Endodermal cell (in vitro differentiated cells): ENCODE measurements at regions not wholly inside any gene's neighbourhood (a gene's known extent, or its start where the extent isn't known, plus 50 kb on each side); places are given as distances from the start of the nearest gene placed in this dataset.

ENCODE experiments used
- DNase-seq: peaks from one replicate; pipeline ENCODE4 v3.0.0-alpha.2; 2017
- H3K27ac ChIP-seq: 2 replicates; pipeline ENCODE4 v1.5.1; 2013; ENCODE audit warnings: mild to moderate bottlenecking, low read depth, low read length, moderate library complexity
- H3K27me3 ChIP-seq: 2 replicates; pipeline ENCODE4 v1.6.1; 2013; ENCODE audit warnings: mild to moderate bottlenecking, low read length, moderate library complexity; ENCODE audit not compliant: insufficient read depth, control insufficient read depth, poor library complexity, severe bottlenecking
- H3K36me3 ChIP-seq: 2 replicates; pipeline ENCODE4 v1.7.0; 2013; ENCODE audit warnings: mild to moderate bottlenecking, low read length, moderate library complexity; ENCODE audit not compliant: control insufficient read depth, insufficient read depth
- H3K4me1 ChIP-seq: one replicate; pipeline ENCODE4 v1.7.0; 2013; ENCODE audit warnings: low read length; ENCODE audit not compliant: control insufficient read depth, insufficient read depth
- H3K4me3 ChIP-seq: 2 replicates; pipeline ENCODE4 v1.5.1; 2013; ENCODE audit warnings: mild to moderate bottlenecking, low read length, moderate library complexity
- H3K9ac ChIP-seq: 2 replicates; pipeline ENCODE4 v1.6.1; 2013; ENCODE audit warnings: mild to moderate bottlenecking, low read length, moderate library complexity; ENCODE audit not compliant: poor library complexity, severe bottlenecking; ENCODE audit errors: extremely low read depth
- H3K9me3 ChIP-seq: 2 replicates; pipeline ENCODE4 v1.6.1; 2013; ENCODE audit warnings: mild to moderate bottlenecking, low read length, moderate library complexity; ENCODE audit not compliant: control insufficient read depth
- H3K27ac Mint-ChIP-seq: 2 replicates; pipeline ENCODE4 v1.8.0; 2020; ENCODE audit warnings: mixed read lengths
- H3K27me3 Mint-ChIP-seq: 2 replicates; pipeline ENCODE4 v1.8.0; 2021; ENCODE audit warnings: mild to moderate bottlenecking, mixed read lengths; ENCODE audit not compliant: insufficient read depth
- H3K36me3 Mint-ChIP-seq: 2 replicates; pipeline ENCODE4 v1.8.0; 2020; ENCODE audit warnings: low read depth, mixed read lengths
- H3K4me1 Mint-ChIP-seq: 2 replicates; pipeline ENCODE4 v1.8.0; 2020; ENCODE audit warnings: mixed read lengths
- H3K4me3 Mint-ChIP-seq: 2 replicates; pipeline ENCODE4 v1.8.0; 2020; ENCODE audit warnings: mild to moderate bottlenecking, moderate library complexity, mixed read lengths
- H3K9me3 Mint-ChIP-seq: 2 replicates; pipeline ENCODE4 v1.8.0; 2020; ENCODE audit warnings: mild to moderate bottlenecking, mixed read lengths
- WGBS, 2 experiments: methylation state at CpG; one replicate each; pipeline versions ENCODE4 v1.1.5 to v1.1.7; 2013; ENCODE audit warnings: missing lambda C conversion rate in 2 of 2, mixed read lengths in 1 of 2; ENCODE audit not compliant: insufficient coverage in 1 of 2, insufficient read length in 1 of 2; 5-methylcytosine and 5-hydroxymethylcytosine counted together
- TF ChIP-seq, protein P1 (sequence below): fragments of 200-600 bp; sonication (generic); conservative IDR thresholded peaks from 2 replicates; pipeline ENCODE4 v1.5.0; 2021; ENCODE audit warnings: antibody characterized with exemption, mild to moderate bottlenecking

DNA sequence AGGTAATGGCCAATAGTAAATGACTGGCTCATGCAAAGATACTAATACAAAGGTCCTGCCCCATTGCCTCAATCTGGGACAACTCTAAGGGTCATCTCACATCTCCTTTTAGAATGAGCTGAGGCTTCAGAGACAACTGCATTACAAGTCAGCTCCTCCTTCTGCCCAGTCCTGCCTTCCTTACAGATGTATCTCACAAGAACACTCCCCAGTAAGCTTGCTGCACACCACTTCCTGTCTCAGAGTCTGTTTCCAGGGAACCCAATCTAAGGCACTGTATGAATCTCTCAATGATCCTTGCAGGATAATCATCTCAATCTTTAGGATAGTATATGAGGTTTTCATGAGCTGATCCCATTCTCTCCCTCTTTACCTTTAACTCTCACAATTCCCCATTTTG is 57.8 kb upstream of the ZDHHC17 start:
- Mint-ChIP-seq H3K27me3 (peaks cover 70% of the 10 kb centered on the region), H3K4me3 (no peak overlapping the region), H3K27ac (no peak overlapping the region), H3K4me1 (peaks cover 16% of the 10 kb centered on the region), H3K36me3 (no peaks in the 10 kb centered on the region), H3K9me3 (no peaks in the 10 kb centered on the region)
- TF ChIP-seq, protein P1, sequence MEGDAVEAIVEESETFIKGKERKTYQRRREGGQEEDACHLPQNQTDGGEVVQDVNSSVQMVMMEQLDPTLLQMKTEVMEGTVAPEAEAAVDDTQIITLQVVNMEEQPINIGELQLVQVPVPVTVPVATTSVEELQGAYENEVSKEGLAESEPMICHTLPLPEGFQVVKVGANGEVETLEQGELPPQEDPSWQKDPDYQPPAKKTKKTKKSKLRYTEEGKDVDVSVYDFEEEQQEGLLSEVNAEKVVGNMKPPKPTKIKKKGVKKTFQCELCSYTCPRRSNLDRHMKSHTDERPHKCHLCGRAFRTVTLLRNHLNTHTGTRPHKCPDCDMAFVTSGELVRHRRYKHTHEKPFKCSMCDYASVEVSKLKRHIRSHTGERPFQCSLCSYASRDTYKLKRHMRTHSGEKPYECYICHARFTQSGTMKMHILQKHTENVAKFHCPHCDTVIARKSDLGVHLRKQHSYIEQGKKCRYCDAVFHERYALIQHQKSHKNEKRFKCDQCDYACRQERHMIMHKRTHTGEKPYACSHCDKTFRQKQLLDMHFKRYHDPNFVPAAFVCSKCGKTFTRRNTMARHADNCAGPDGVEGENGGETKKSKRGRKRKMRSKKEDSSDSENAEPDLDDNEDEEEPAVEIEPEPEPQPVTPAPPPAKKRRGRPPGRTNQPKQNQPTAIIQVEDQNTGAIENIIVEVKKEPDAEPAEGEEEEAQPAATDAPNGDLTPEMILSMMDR = no peak
- DNase-seq = no peak
- Histone ChIP-seq H3K4me3 (no peak overlapping the region), H3K9me3 (no peaks in the 10 kb centered on the region), H3K27me3 (peaks cover 74% of the 10 kb centered on the region), H3K36me3 (no peaks in the 10 kb centered on the region), H3K9ac (no peak overlapping the region), H3K27ac (no peak overlapping the region), H3K4me1 (no peaks in the 10 kb centered on the region)

DNA sequence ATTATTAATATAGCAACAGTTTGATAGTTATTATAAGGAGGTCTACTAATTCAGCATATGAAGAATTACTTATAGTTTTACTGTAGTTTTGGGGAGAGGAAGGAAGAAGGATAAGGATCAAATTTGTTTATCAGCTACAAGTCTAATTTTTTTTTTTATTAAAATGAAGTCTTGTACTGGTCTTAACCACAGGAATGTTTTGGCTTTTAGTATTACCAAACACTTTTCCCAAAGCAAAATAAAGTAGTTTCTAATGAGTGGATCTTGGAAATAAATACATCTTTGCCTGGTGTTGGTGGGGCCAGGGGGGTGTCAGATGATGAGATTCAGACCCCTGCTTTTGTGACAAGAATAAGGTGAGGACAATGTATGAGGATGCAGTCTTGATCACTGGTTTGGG is 57.2 kb upstream of the ZDHHC17 start:
- no peaks in the 10 kb centered on the region for H3K4me1 ChIP-seq
- H3K9me3 ChIP-seq = no peaks in the 10 kb centered on the region
- H3K4me3 ChIP-seq = no peak overlapping the region
- no peak overlapping the region for H3K27ac ChIP-seq
- no peak overlapping the region for H3K9ac ChIP-seq
- no peaks in the 10 kb centered on the region for H3K36me3 ChIP-seq
- peaks cover 75% of the 10 kb centered on the region for H3K27me3 ChIP-seq
- DNase-seq = no peak
- Mint-ChIP-seq H3K4me1 (peaks cover 16% of the 10 kb centered on the region), H3K27ac (no peak overlapping the region), H3K4me3 (no peak overlapping the region), H3K36me3 (no peaks in the 10 kb centered on the region), H3K9me3 (no peaks in the 10 kb centered on the region), H3K27me3 (peaks cover 75% of the 10 kb centered on the region)
- TF ChIP-seq, protein P1 = no peak

DNA sequence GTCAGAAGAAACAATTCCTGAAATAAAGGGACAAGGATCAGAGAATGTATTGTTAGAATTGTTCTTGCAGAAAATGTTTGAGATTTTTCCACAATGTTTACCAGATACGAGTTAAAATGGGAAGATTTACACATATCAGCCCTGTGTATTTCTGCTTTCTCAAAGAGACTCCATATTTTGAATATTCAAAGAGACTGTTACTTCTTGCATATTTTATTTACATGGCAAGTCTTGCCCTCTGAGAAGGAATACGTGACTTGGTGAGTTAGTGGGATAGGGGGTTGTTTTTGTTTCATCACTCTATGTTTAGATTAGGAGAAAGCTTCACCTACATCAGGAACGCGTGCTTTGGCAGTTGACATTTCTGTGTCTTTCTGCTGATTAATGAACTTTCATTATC is 56.1 kb upstream of the ZDHHC17 start:
- Histone ChIP-seq H3K9ac (no peak overlapping the region), H3K36me3 (no peaks in the 10 kb centered on the region), H3K27ac (no peak overlapping the region), H3K27me3 (peaks cover 82% of the 10 kb centered on the region), H3K9me3 (no peaks in the 10 kb centered on the region), H3K4me3 (no peak overlapping the region), H3K4me1 (no peaks in the 10 kb centered on the region)
- Mint-ChIP-seq H3K4me3 (no peak overlapping the region), H3K9me3 (no peaks in the 10 kb centered on the region), H3K27ac (no peak overlapping the region), H3K27me3 (peaks cover 78% of the 10 kb centered on the region), H3K4me1 (peaks cover 14% of the 10 kb centered on the region), H3K36me3 (no peaks in the 10 kb centered on the region)
- DNase-seq = no peak
- TF ChIP-seq, protein P1 = no peak
- 87 to 100% methylated on average over 1 to 2 of the region's 4 CpGs for WGBS, 2 experiments
